Astrocyte (in vitro differentiated cells and primary cell): ENCODE measurements at regions not wholly inside any gene's neighbourhood (a gene's known extent, or its start where the extent isn't known, plus 50 kb on each side); places are given as distances from the start of the nearest gene placed in this dataset.

Source experiments
- CTCF ChIP-seq: IDR thresholded peaks from 2 replicates; pipeline ENCODE4 v1.5.1; 2011; ENCODE audit warnings: low read depth, mild to moderate bottlenecking, inconsistent platforms, low read length, moderate library complexity; ENCODE audit not compliant: insufficient read depth
- EZH2 ChIP-seq: IDR thresholded peaks from 2 replicates; pipeline ENCODE4 v1.6.1; 2012; ENCODE audit warnings: mild to moderate bottlenecking, low read length, inconsistent platforms; ENCODE audit not compliant: insufficient read depth

DNA sequence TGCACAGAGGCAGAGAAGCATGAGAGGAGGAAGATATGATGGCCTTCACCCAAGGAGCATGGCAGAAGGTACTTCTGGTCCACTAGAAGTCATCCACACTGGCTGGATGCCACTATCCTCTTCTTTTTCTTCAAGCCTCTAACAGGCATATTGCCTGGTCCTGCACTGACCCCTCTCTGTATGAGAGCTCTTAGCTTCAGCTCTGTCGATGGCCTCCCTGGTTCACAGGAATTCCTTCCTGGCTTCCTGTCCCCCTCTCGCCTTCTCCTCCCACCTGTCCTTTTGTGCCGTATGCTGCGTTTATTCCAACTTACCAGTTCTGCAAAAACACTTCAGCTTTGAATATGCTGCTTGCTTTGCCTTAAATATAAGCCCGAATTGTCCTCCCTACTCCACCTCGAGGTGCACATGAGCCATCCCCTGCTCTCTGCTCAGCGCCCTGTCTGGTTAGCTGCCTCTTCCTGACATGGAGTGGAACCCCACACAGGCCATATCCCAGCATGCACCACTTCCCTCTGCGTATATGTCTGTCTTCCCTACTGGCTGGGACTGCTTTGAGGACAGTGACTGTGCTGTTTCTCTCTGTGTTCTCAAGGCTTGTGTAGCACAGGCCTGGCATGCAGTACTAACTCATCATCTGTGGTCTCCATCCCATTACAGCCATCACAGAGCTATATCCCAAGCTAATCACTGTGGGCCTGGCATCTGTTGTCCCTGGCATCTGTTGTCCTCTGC lies 474.9 kb downstream of the EIPR1 start:
- TF ChIP-seq CTCF (no peak), EZH2 (no peak)
